Lower leg skin (tissue), 4 donors: ENCODE measurements at regions not wholly inside any gene's neighbourhood (a gene's known extent, or its start where the extent isn't known, plus 50 kb on each side); places are given as distances from the start of the nearest gene placed in this dataset.

Source experiments
- DNase-seq, 2 donors: peaks; one replicate each; pipeline ENCODE4 v3.0.0-alpha.2; 2019; ENCODE audit warnings: low spot score in 2 of 2
- H3K4me3 ChIP-seq: fragments of 200-600 bp; sonication (generic); 2 replicates; pipeline ENCODE4 v1.5.1; 2017; ENCODE audit warnings: mild to moderate bottlenecking, low read depth; ENCODE audit not compliant: poor library complexity, severe bottlenecking
- CTCF ChIP-seq, 3 donors: fragments of 450-650 bp; IDR thresholded peaks; one replicate each; pipeline ENCODE4 v1.5.1; 2016; ENCODE audit warnings: antibody characterized with exemption in 3 of 3, mild to moderate bottlenecking in 3 of 3, moderate library complexity in 2 of 3
- POLR2A ChIP-seq, 2 donors: fragments of 450-650 bp; IDR thresholded peaks; one replicate each; pipeline ENCODE4 v1.6.1; 2016 to 2017; ENCODE audit warnings: antibody characterized with exemption in 2 of 2, mild to moderate bottlenecking in 1 of 2, moderate library complexity in 1 of 2
- WGBS, 2 donors: methylation state at CpG; one replicate each; pipeline ENCODE4 v1.1.5; 2018; 5-methylcytosine and 5-hydroxymethylcytosine counted together
- intact Hi-C: fragments of 100-400 bp; cut with DNase I; formaldehyde crosslinking; loops from one replicate; pipeline ENCODE4 v1.15.0; 2023; ENCODE audit warnings: low total_unique reads

GRCh38 chr13:63206461-63206860, 1790.8 kb upstream of the PCDH20 start:
- intact Hi-C loops: no loop called here
- no peak for DNase-seq
- TF ChIP-seq POLR2A (IDR thresholded peaks at IDR 0.05): no peak
- no peak for TF ChIP-seq CTCF (IDR thresholded peaks at IDR 0.05)
- WGBS, 2 donors: 51 to 56% methylated on average over 1 of the region's 1 CpG
- H3K4me3 ChIP-seq: no peak overlapping the region

GRCh38 chr13:63201493-63201892, 1785.8 kb upstream of the PCDH20 start:
- intact Hi-C loops: no loop called here
- DNase-seq: no peak
- no peak for TF ChIP-seq POLR2A (IDR thresholded peaks at IDR 0.05)
- no peak for TF ChIP-seq CTCF (IDR thresholded peaks at IDR 0.05)
- no peak overlapping the region for H3K4me3 ChIP-seq
- WGBS, 2 donors: 97 to 100% methylated on average over 1 of the region's 1 CpG

GRCh38 chr13:63199508-63199907, 1783.9 kb upstream of the PCDH20 start:
- no peak overlapping the region for H3K4me3 ChIP-seq
- DNase-seq: no peak
- intact Hi-C loops: no loop called here
- no peak for TF ChIP-seq POLR2A (IDR thresholded peaks at IDR 0.05)
- no peak for TF ChIP-seq CTCF (IDR thresholded peaks at IDR 0.05)

- no peak for TF ChIP-seq CTCF (IDR thresholded peaks at IDR 0.05)
- no peak for TF ChIP-seq POLR2A (IDR thresholded peaks at IDR 0.05)
- 56 to 66% methylated on average over 2 of the region's 2 CpGs for WGBS, 2 donors
- no peak for DNase-seq
- intact Hi-C loops: no loop called here
- no peak overlapping the region for H3K4me3 ChIP-seq
Observed at GRCh38 chr13:63198071-63198470, 1782.4 kb upstream of the PCDH20 start.

GRCh38 chr13:63195726-63196125, 1780.1 kb upstream of the PCDH20 start:
- 82 to 90% methylated on average over 1 of the region's 1 CpG for WGBS, 2 donors
- intact Hi-C loops: no loop called here
- TF ChIP-seq POLR2A (IDR thresholded peaks at IDR 0.05) (no peak), CTCF (IDR thresholded peaks at IDR 0.05) (no peak)
- DNase-seq: no peak
- H3K4me3 ChIP-seq: no peak overlapping the region

- intact Hi-C loops: no loop called here
- TF ChIP-seq CTCF (IDR thresholded peaks at IDR 0.05) (no peak), POLR2A (IDR thresholded peaks at IDR 0.05) (no peak)
- H3K4me3 ChIP-seq: no peak overlapping the region
- WGBS, 2 donors: 64 to 69% methylated on average over 5 of the region's 5 CpGs
- no peak for DNase-seq
Observed at GRCh38 chr13:63190742-63191141, 1775.1 kb upstream of the PCDH20 start.
